GM23338 (cell line): ENCODE measurements at regions not wholly inside any gene's neighbourhood (a gene's known extent, or its start where the extent isn't known, plus 50 kb on each side); places are given as distances from the start of the nearest gene placed in this dataset.

Experiments used
- CREB1 ChIP-seq: fragments of 250-450 bp; sonication (Bioruptor Pico); IDR thresholded peaks from 2 replicates; pipeline ENCODE4 v1.5.0; 2020; ENCODE audit warnings: low read depth, mild to moderate bottlenecking, moderate library complexity
- EZH2 ChIP-seq: fragments of 200-600 bp; sonication (generic); IDR thresholded peaks from one replicate; pipeline ENCODE4 v1.8.0; 2017; ENCODE audit warnings: antibody characterized with exemption, mild to moderate bottlenecking, low read depth; ENCODE audit not compliant: unreplicated experiment
- EZH2phosphoT487 ChIP-seq: fragments of 200-600 bp; sonication (generic); IDR thresholded peaks from one replicate; pipeline ENCODE4 v1.8.1; 2018; ENCODE audit warnings: antibody characterized with exemption; ENCODE audit not compliant: unreplicated experiment
- JUNB ChIP-seq: IDR thresholded peaks from one replicate; pipeline ENCODE4 v1.6.1; 2016; ENCODE audit warnings: antibody characterized with exemption; ENCODE audit not compliant: unreplicated experiment
- POLR2AphosphoS5 ChIP-seq: IDR thresholded peaks from 2 replicates; pipeline ENCODE4 v1.6.1; 2016; ENCODE audit warnings: antibody characterized with exemption, low read depth
- ZNF114 ChIP-seq: fragments of 250-450 bp; sonication (Bioruptor Pico); IDR thresholded peaks from 2 replicates; pipeline ENCODE4 v1.5.0; 2020; ENCODE audit warnings: mild to moderate bottlenecking, moderate library complexity
- ZNF331 ChIP-seq: fragments of 250-450 bp; sonication (Bioruptor Pico); IDR thresholded peaks from 2 replicates; pipeline ENCODE4 v1.5.0; 2020; ENCODE audit warnings: low read depth, mild to moderate bottlenecking, moderate library complexity
- TF ChIP-seq, protein P1 (sequence below), 2 experiments: fragments of 200-600 bp in 1 of 2; sonication (generic) in 1 of 2; conservative IDR thresholded peaks; 2 replicates each; pipeline versions ENCODE4 v1.5.1 to v1.6.1; 2016 to 2017; ENCODE audit warnings: antibody characterized with exemption in 2 of 2, low read depth in 2 of 2, mild to moderate bottlenecking in 2 of 2, moderate library complexity in 1 of 2
- TF ChIP-seq, protein P2 (sequence below): IDR thresholded peaks from one replicate; pipeline ENCODE4 v1.6.1; 2018; ENCODE audit warnings: antibody characterized with exemption; ENCODE audit not compliant: unreplicated experiment
- TF ChIP-seq, protein P3 (sequence below): IDR thresholded peaks from 2 replicates; pipeline ENCODE4 v1.6.1; 2016; ENCODE audit warnings: antibody characterized with exemption
- TF ChIP-seq, protein P4 (sequence below): fragments of 250-450 bp; sonication (Bioruptor Pico); IDR thresholded peaks from 2 replicates; pipeline ENCODE4 v1.5.0; 2020; ENCODE audit warnings: mild to moderate bottlenecking, moderate library complexity

DNA sequence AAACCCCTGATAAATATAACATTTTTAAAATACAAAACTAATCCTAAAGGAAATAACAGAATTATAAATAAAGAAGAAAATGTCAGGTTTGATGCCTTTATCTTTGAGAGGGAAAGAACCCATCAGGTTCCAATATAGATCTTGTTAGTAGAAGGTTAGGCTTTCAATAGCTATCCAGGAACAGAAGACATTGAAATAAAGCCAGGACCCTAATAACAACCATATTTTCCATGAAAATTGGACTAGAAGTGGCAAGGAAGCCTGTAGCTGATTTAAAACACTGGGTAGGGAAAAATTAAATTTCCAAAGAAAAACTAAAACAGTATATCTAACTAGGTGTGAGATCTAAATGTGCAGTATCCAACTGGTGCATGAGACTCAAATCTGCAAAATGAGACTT is 185.2 kb upstream of the STXBP5 start:
- TF ChIP-seq, protein P1, sequence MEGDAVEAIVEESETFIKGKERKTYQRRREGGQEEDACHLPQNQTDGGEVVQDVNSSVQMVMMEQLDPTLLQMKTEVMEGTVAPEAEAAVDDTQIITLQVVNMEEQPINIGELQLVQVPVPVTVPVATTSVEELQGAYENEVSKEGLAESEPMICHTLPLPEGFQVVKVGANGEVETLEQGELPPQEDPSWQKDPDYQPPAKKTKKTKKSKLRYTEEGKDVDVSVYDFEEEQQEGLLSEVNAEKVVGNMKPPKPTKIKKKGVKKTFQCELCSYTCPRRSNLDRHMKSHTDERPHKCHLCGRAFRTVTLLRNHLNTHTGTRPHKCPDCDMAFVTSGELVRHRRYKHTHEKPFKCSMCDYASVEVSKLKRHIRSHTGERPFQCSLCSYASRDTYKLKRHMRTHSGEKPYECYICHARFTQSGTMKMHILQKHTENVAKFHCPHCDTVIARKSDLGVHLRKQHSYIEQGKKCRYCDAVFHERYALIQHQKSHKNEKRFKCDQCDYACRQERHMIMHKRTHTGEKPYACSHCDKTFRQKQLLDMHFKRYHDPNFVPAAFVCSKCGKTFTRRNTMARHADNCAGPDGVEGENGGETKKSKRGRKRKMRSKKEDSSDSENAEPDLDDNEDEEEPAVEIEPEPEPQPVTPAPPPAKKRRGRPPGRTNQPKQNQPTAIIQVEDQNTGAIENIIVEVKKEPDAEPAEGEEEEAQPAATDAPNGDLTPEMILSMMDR (conservative IDR thresholded peaks at IDR 0.05; ENCODE audit: low read depth in 2 of 2): no peak
- TF ChIP-seq POLR2AphosphoS5 (no peak), EZH2 (no peak), CREB1 (CRISPR knock-in tag) (no peak), EZH2phosphoT487 (no peak), ZNF114 (no peak), JUNB (no peak), ZNF331 (no peak)
- TF ChIP-seq, protein P2, sequence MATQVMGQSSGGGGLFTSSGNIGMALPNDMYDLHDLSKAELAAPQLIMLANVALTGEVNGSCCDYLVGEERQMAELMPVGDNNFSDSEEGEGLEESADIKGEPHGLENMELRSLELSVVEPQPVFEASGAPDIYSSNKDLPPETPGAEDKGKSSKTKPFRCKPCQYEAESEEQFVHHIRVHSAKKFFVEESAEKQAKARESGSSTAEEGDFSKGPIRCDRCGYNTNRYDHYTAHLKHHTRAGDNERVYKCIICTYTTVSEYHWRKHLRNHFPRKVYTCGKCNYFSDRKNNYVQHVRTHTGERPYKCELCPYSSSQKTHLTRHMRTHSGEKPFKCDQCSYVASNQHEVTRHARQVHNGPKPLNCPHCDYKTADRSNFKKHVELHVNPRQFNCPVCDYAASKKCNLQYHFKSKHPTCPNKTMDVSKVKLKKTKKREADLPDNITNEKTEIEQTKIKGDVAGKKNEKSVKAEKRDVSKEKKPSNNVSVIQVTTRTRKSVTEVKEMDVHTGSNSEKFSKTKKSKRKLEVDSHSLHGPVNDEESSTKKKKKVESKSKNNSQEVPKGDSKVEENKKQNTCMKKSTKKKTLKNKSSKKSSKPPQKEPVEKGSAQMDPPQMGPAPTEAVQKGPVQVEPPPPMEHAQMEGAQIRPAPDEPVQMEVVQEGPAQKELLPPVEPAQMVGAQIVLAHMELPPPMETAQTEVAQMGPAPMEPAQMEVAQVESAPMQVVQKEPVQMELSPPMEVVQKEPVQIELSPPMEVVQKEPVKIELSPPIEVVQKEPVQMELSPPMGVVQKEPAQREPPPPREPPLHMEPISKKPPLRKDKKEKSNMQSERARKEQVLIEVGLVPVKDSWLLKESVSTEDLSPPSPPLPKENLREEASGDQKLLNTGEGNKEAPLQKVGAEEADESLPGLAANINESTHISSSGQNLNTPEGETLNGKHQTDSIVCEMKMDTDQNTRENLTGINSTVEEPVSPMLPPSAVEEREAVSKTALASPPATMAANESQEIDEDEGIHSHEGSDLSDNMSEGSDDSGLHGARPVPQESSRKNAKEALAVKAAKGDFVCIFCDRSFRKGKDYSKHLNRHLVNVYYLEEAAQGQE: no peak
- TF ChIP-seq, protein P3, sequence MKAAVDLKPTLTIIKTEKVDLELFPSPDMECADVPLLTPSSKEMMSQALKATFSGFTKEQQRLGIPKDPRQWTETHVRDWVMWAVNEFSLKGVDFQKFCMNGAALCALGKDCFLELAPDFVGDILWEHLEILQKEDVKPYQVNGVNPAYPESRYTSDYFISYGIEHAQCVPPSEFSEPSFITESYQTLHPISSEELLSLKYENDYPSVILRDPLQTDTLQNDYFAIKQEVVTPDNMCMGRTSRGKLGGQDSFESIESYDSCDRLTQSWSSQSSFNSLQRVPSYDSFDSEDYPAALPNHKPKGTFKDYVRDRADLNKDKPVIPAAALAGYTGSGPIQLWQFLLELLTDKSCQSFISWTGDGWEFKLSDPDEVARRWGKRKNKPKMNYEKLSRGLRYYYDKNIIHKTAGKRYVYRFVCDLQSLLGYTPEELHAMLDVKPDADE: no peak
- TF ChIP-seq, protein P4, sequence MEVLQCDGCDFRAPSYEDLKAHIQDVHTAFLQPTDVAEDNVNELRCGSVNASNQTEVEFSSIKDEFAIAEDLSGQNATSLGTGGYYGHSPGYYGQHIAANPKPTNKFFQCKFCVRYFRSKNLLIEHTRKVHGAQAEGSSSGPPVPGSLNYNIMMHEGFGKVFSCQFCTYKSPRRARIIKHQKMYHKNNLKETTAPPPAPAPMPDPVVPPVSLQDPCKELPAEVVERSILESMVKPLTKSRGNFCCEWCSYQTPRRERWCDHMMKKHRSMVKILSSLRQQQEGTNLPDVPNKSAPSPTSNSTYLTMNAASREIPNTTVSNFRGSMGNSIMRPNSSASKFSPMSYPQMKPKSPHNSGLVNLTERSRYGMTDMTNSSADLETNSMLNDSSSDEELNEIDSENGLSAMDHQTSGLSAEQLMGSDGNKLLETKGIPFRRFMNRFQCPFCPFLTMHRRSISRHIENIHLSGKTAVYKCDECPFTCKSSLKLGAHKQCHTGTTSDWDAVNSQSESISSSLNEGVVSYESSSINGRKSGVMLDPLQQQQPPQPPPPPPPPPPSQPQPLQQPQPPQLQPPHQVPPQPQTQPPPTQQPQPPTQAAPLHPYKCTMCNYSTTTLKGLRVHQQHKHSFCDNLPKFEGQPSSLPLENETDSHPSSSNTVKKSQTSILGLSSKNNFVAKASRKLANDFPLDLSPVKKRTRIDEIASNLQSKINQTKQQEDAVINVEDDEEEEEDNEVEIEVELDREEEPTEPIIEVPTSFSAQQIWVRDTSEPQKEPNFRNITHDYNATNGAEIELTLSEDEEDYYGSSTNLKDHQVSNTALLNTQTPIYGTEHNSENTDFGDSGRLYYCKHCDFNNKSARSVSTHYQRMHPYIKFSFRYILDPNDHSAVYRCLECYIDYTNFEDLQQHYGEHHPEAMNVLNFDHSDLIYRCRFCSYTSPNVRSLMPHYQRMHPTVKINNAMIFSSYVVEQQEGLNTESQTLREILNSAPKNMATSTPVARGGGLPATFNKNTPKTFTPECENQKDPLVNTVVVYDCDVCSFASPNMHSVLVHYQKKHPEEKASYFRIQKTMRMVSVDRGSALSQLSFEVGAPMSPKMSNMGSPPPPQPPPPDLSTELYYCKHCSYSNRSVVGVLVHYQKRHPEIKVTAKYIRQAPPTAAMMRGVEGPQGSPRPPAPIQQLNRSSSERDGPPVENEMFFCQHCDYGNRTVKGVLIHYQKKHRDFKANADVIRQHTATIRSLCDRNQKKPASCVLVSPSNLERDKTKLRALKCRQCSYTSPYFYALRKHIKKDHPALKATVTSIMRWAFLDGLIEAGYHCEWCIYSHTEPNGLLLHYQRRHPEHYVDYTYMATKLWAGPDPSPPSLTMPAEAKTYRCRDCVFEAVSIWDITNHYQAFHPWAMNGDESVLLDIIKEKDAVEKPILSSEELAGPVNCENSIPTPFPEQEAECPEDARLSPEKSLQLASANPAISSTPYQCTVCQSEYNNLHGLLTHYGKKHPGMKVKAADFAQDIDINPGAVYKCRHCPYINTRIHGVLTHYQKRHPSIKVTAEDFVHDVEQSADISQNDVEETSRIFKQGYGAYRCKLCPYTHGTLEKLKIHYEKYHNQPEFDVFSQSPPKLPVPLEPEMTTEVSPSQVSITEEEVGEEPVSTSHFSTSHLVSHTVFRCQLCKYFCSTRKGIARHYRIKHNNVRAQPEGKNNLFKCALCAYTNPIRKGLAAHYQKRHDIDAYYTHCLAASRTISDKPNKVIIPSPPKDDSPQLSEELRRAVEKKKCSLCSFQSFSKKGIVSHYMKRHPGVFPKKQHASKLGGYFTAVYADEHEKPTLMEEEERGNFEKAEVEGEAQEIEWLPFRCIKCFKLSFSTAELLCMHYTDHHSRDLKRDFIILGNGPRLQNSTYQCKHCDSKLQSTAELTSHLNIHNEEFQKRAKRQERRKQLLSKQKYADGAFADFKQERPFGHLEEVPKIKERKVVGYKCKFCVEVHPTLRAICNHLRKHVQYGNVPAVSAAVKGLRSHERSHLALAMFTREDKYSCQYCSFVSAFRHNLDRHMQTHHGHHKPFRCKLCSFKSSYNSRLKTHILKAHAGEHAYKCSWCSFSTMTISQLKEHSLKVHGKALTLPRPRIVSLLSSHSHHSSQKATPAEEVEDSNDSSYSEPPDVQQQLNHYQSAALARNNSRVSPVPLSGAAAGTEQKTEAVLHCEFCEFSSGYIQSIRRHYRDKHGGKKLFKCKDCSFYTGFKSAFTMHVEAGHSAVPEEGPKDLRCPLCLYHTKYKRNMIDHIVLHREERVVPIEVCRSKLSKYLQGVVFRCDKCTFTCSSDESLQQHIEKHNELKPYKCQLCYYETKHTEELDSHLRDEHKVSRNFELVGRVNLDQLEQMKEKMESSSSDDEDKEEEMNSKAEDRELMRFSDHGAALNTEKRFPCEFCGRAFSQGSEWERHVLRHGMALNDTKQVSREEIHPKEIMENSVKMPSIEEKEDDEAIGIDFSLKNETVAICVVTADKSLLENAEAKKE (CRISPR knock-in tag): no peak
